ENCODE measurements at regions not wholly inside any gene's neighbourhood (a gene's known extent, or its start where the extent isn't known, plus 50 kb on each side); places are given as distances from the start of the nearest gene placed in this dataset.

- no peak for DNase-seq
Measured at GRCh38 chr10:2981361-2981801, 86.0 kb upstream of the PFKP start.

- peak in 1 of 3 donors; percentile 74 for DNase-seq
Measured at GRCh38 chr10:2980791-2981360, 86.5 kb upstream of the PFKP start.

- no peak for DNase-seq
Measured at GRCh38 chr10:2980116-2980515, 87.2 kb upstream of the PFKP start.

- peak in 1 of 3 donors; percentile 17 for DNase-seq
Measured at GRCh38 chr10:2979306-2979705, 88.0 kb upstream of the PFKP start.

GRCh38 chr10:2978574-2979273, 88.6 kb upstream of the PFKP start:
- DNase-seq = no peak

GRCh38 chr10:2978111-2978510, 89.2 kb upstream of the PFKP start:
- DNase-seq = peak in 2 of 3 donors; percentile 51 to 70

GRCh38 chr10:2974503-2975207, 92.7 kb upstream of the PFKP start:
- no peak for DNase-seq

GRCh38 chr10:2974083-2974482, 93.3 kb upstream of the PFKP start:
- DNase-seq = no peak

- no peak for DNase-seq
Measured at GRCh38 chr10:2972810-2973209, 94.5 kb upstream of the PFKP start.

- no peak for DNase-seq
Measured at GRCh38 chr10:2972216-2972615, 95.1 kb upstream of the PFKP start.

- no peak for DNase-seq
Measured at GRCh38 chr10:2970190-2970823, 97.0 kb upstream of the PFKP start.

GRCh38 chr10:2968401-2969058, 98.8 kb upstream of the PFKP start:
- DNase-seq = peak in 1 of 3 donors; percentile 41

GRCh38 chr10:2966134-2966533, 101.2 kb upstream of the PFKP start:
- DNase-seq = no peak

GRCh38 chr10:2964632-2965296, 102.6 kb upstream of the PFKP start:
- no peak for DNase-seq

GRCh38 chr10:2963889-2964631, 103.3 kb upstream of the PFKP start:
- no peak for DNase-seq

- DNase-seq = no peak
Measured at GRCh38 chr10:2962194-2962593, 105.2 kb upstream of the PFKP start.

- no peak for DNase-seq
Measured at GRCh38 chr10:2958659-2959058, 108.7 kb upstream of the PFKP start.

- no peak for DNase-seq
Measured at GRCh38 chr10:2957785-2958184, 109.6 kb upstream of the PFKP start.

GRCh38 chr10:2955064-2955463, 112.3 kb upstream of the PFKP start:
- DNase-seq = no peak

- DNase-seq = no peak
Measured at GRCh38 chr10:2953495-2953894, 113.9 kb upstream of the PFKP start.

All from muscle of back (tissue), 3 donors.